ENCODE measurements at regions not wholly inside any gene's neighbourhood (a gene's known extent, or its start where the extent isn't known, plus 50 kb on each side); places are given as distances from the start of the nearest gene placed in this dataset.
"Not testable (repeated sequence)": the region's sequence is repeated elsewhere in the genome, so short reads cannot be mapped to it uniquely, and the experiment has no call there.

DNA sequence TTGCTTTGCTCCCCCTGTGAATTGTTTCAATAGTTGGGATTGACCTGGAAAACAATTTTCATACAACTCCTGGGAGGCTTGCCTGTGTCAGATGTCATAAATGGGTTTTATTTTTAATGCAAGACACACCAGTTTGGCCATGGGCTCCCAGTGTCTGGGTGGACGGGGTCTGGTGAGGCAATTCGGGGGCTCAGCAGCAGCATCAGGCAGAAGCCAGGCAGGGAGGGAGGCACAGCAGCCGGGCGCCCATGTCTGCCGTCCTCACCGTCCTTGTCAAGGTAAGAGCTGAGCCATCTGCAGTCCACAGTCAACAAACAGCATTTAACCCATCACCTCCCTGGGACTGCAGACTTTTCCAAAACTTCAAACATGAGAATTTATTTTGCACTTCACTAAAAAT is 150.6 kb downstream of the NPIPB11 start:
- DNase-seq: not testable (repeated sequence)

GRCh38 chr16:29255496-29255796 is 151.1 kb downstream of the NPIPB11 start:
- not testable (repeated sequence) for DNase-seq

GRCh38 chr16:29254676-29255495 is 151.6 kb downstream of the NPIPB11 start:
- DNase-seq: no peak

DNA sequence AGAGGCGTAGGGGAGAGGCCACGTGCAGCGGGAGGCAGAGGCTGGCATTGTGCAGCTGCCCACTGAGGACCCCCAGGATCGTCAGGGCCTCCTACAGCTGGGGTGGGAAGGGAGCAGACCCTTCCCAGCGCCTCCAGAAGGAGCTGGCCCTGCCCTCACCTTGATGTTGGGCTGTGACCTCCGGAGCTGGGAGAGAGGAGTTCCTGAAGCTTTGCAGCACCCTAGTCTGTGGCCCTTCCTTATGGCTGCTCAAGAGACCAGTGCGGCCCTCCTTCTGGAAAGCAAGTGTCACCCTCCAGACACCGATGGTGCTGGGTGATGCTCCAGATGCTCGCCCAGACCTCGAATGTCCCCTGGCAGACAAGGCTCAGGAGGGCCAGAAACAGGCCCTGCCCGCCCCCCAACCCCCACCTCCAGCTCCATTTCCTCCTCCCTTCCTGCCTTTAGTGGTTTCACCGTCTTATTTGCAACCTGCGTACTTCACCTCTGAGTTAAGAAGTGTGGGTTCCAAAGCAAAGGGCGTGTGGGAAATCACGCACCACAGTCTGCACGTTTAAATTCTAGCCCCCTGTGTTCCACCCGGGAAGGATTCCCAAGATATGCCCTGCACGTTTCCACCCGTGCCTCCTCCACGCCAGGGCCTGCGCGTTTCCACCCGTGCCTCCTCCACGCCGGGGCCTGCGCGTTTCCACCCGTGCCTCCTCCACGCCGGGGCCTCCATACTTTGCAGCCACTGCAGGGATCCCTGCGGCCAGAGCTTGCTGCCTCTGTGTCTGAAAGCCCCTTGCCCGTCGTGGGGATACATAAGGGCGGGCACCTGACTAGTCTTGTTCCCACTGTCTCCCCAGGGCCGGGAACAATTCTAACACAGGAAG is 152.6 kb downstream of the NPIPB11 start:
- not testable (repeated sequence) for DNase-seq

DNA sequence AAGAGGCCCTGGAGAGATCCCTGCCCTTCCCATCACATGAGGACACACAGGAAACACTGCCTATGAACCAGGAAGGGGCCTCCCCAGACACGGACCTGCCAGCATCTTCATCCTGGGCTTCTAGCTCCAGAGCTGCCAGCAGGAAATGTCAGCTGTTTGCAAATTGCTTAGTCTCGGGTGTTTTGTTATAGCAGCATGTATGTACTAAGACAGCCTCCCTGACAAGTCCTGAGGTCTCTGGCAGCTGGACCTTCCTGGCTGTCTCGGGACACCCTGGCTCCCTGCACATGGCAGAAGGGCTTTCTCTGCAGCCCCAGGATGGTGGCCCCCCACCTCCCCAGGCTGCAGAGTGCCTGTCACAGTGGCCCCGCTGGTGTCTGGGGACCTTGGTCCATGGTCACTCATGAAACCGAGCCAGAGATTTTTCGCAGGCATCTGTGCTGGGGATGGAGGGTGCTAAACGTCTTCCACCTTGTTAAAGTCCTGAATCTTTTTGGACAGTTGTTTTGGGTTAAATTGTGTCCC is 153.4 kb downstream of the NPIPB11 start:
- DNase-seq: not testable (repeated sequence)

DNA sequence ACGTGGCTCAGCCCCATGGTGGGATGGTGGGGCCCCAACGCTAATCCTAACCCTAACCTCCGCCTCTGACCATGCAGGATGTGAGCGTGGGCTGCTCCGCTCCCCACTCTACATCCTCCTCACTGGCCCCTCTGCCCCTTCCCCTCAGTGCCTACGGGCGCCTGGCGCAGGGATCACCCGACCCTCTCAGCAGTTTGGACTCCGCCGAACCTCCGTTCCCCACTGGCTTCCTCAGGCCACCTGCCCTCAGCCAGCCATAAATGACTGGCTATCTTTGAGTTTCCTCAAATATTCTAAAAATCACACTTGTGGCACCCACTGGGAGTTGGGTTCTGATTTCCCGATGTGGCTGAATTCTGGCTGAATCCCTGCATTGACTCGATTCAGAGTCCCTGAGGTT is 154.2 kb downstream of the NPIPB11 start:
- DNase-seq: not testable (repeated sequence)

GRCh38 chr16:29251571-29252011 is 154.9 kb downstream of the NPIPB11 start:
- DNase-seq: not testable (repeated sequence)

- not testable (repeated sequence) for DNase-seq
Observed at GRCh38 chr16:29250923-29251434, 155.5 kb downstream of the NPIPB11 start.

- not testable (repeated sequence) for DNase-seq
Observed at GRCh38 chr16:29250469-29250868, 156.0 kb downstream of the NPIPB11 start.

GRCh38 chr16:29248940-29249318 is 157.6 kb downstream of the NPIPB11 start:
- not testable (repeated sequence) for DNase-seq

- not testable (repeated sequence) for DNase-seq
Observed at GRCh38 chr16:29248306-29248939, 158.1 kb downstream of the NPIPB11 start.

GRCh38 chr16:29246091-29246490 is 160.4 kb downstream of the NPIPB11 start:
- not testable (repeated sequence) for DNase-seq

- DNase-seq: no peak
Observed at GRCh38 chr16:29237971-29238370, 168.5 kb downstream of the NPIPB11 start.

DNA sequence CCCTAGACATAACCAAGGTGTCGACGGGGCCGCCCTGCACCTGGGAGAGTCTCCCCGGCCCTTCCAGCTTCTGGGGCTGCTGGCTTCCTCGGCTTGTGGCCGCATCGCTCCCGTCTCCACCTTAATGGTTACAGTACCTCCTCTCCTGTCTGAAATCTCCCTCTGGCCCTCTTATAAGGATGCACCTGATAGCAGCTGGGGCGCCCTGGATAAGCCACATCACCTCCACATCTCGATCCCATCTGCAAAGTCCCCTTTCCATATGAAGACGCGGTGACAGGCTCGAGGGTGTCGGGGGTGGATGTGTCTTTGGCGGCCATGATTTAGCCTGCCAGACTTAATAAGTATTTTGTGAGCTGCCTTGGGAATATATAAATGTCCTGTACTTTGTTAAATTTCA is 169.0 kb downstream of the NPIPB11 start:
- DNase-seq: not testable (repeated sequence)

DNA sequence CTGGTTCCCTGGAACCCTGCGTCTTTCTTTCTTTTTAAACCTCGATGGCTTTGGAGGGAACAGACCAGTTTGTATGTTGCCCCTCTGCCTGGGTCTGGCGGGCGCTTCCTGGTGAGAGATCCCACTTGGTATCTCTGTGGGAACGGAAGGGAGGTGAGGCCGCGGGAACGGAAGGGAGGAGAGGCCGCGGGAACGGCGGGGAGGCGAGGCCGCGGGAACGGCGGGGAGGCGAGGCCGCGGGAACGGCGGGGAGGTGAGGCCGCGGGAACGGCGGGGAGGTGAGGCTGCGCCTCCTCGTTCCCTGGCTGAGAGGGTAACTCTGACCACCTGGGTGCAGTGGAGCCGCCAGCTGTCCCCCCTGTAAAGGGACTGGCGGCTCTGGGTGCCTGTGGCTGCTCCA is 169.5 kb downstream of the NPIPB11 start:
- DNase-seq: not testable (repeated sequence)

GRCh38 chr16:29235836-29236370 is 170.6 kb downstream of the NPIPB11 start:
- not testable (repeated sequence) for DNase-seq

- DNase-seq: not testable (repeated sequence)
Observed at GRCh38 chr16:29234536-29235275, 171.8 kb downstream of the NPIPB11 start.

GRCh38 chr16:29233705-29234404 is 172.7 kb downstream of the NPIPB11 start:
- not testable (repeated sequence) for DNase-seq

GRCh38 chr16:29232811-29233704 is 173.5 kb downstream of the NPIPB11 start:
- no peak for DNase-seq

- not testable (repeated sequence) for DNase-seq
Observed at GRCh38 chr16:29232160-29232705, 174.3 kb downstream of the NPIPB11 start.
